DMS114 treated with DMSO at 0.1 percent for 48 hours (cell line): ENCODE measurements at regions not wholly inside any gene's neighbourhood (a gene's known extent, or its start where the extent isn't known, plus 50 kb on each side); places are given as distances from the start of the nearest gene placed in this dataset.
"Not testable (repeated sequence)": the region's sequence is repeated elsewhere in the genome, so short reads cannot be mapped to it uniquely, and the experiment has no call there.

Experiments used
- DNase-seq: peaks from one replicate; lab custom pipeline; 2025; ENCODE audit not compliant: unreplicated experiment; lab: John Stamatoyannopoulos, UW

DNA sequence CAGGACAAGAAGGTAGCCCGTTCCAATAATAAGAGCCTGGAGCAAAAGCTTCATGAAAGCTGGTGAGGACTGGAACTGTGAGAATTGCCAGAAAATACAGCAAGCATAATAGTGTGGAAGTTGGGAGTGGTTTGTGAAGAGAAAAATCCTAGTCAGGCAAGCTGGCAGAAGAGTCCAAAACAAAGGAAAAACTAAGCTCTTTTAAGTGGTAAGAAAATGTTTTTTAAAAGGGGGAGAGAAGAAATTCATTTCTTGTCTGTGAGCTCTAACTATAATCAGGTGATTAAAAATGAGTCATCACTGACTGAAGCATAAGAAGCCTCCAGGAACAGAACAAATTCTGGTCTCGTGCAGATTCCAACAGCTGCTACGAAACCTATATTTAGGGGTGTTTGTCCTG, 102.6 kb downstream of the CAAP1 start:
- no peak for DNase-seq

DNA sequence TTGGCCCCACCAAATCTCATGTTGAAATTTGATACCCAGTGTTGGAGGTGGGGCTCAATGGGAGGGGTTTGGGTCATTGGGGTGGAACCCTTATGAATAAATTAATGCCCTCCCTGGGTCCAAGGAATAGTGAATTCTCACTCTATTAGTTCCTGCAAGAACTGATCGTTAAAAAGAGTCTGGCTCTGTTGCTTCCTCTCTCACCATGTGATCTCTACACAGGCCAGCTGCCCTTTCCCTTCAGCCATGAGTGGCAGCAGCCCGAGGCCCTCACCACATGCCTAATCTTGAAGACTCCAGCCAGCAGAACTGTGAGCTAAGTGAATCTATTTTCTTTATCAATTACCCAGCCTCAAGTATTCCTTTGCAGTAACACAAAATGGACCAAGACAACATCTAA, 106.0 kb downstream of the CAAP1 start:
- DNase-seq, result no peak

DNA sequence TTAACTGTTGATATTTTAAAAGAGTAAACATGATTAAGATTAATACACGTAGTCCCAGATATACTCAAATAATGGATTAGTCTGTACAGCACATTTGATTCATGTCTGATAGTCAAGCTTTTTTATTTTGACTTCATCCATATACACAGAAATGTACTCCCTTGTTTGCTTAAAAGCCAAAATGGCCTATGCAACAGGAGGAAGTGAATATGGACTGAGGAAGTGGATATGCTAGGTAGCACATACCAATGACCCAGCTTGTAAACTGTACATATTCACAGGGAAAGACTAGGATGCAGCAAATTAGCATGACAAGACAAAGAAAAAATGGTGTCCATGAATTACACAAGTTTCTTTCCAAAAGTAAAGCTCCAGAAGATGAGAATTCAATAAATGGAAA, 109.7 kb downstream of the CAAP1 start:
- no peak for DNase-seq

- DNase-seq, result no peak
Measured at GRCh38 chr9:26781906-26782305, 110.7 kb downstream of the CAAP1 start.

DNA sequence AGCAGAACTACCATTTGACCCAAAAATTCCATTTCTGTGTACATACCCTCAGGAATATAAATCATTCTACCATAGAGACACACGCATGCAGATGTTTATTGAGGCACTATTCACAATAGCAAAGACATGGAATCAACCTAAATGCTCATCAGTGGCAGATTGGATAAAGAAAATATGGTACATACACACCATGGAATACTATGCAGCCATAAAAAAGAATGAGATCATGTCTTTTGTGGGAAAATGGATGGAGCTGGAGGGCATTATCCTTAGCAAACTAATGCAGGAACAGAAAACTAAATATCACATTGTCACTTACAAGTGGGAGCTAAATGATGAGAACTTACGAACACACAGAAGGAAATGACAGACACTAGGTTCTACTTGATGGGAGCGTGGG, 112.3 kb downstream of the CAAP1 start:
- not testable (repeated sequence) for DNase-seq

- no peak for DNase-seq
Measured at GRCh38 chr9:26779062-26779461, 113.5 kb downstream of the CAAP1 start.

- DNase-seq, result no peak
Measured at GRCh38 chr9:26775391-26775790, 117.2 kb downstream of the CAAP1 start.

GRCh38 chr9:26773056-26773455, 119.5 kb downstream of the CAAP1 start:
- DNase-seq, result no peak

GRCh38 chr9:26770821-26771220, 121.8 kb downstream of the CAAP1 start:
- no peak for DNase-seq

- no peak for DNase-seq
Measured at GRCh38 chr9:26768145-26768544, 124.5 kb downstream of the CAAP1 start.

- DNase-seq, result no peak
Measured at GRCh38 chr9:26760675-26761074, 131.9 kb downstream of the CAAP1 start.

- DNase-seq, result no peak
Measured at GRCh38 chr9:26758655-26759054, 133.9 kb downstream of the CAAP1 start.

- no peak for DNase-seq
Measured at GRCh38 chr9:26756881-26757280, 135.7 kb downstream of the CAAP1 start.

GRCh38 chr9:26755476-26755875, 137.1 kb downstream of the CAAP1 start:
- DNase-seq, result no peak

- no peak for DNase-seq
Measured at GRCh38 chr9:26754509-26755164, 138.0 kb downstream of the CAAP1 start.

GRCh38 chr9:26753971-26754370, 138.6 kb downstream of the CAAP1 start:
- no peak for DNase-seq

GRCh38 chr9:26750162-26750561, 142.4 kb downstream of the CAAP1 start:
- no peak for DNase-seq

DNA sequence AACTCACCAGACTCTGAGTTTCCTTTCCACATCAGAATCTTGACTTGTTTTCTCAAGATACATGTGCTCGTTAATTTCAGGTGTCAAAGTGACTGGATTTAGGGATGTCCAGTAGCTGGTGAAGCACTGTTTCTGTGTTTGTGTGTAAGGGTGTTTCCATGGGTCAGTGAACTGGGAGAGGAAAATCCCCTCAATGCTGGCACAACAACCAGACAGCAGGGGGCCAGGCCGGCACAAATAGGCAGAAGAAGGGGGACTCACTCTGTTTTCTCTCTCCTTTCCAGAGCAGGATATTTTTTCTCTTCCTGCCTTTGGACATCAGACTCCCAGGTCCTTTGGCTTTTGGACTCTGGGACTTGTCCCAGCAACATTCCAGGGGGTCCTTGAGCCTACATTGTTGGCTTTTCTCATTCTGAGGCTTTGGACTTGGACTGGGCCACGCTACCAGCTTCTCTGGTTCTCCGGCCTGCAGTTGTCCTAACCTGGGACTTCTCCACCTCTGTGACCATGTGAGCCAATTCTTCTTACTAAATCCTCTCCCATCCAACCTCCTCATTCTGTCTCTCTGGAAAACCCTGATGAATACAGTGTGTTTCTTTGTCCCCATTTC, 144.0 kb downstream of the CAAP1 start:
- DNase-seq, result no peak

DNA sequence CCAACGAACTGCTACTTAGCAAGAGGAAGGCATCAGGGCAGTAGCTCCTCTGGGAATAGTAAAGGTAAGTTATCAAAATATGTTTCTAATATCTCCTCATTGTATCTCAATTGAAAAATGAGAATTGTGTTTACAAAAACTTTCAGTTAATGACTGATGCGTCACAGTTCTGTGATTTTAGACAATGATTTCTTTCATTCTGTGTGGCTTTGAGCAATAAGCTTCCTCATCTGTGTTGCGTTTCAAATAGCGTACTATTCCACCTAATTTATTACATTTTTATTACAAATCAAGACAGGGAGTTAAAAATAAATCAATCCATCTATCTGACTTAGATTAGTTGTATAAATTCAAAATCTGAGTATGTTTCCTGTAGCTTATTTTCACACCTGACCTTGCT, 145.0 kb downstream of the CAAP1 start:
- DNase-seq, result no peak

GRCh38 chr9:26746357-26747072, 146.1 kb downstream of the CAAP1 start:
- no peak for DNase-seq

DNA sequence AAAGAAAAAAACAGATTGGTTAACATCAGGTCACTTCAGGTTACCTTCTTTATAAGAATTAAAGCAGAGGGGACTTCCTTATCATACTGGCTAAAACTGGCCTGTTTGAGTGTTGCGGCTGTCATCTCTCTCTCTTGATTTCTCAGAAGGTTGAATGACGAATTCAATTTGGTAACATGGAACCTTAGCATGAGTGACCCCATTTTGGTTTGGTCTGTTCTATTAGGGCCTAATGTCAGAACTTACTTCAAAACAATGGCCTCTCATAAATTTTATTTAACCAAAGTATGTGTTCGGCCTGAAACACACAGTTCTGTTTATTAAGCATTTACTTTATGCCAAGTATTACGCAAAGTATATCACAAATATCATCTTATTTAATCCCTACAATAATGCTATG, 147.5 kb downstream of the CAAP1 start:
- no peak for DNase-seq

GRCh38 chr9:26744191-26744965, 148.2 kb downstream of the CAAP1 start:
- peak; percentile 9 for DNase-seq
